Neural progenitor cell (in vitro differentiated cells): ENCODE measurements at regions not wholly inside any gene's neighbourhood (a gene's known extent, or its start where the extent isn't known, plus 50 kb on each side); places are given as distances from the start of the nearest gene placed in this dataset.

ENCODE experiments used
- DNase-seq: peaks from one replicate; pipeline ENCODE4 v3.0.0-alpha.2; 2016; ENCODE audit warnings: low spot score
- H2AFZ ChIP-seq: fragments of 200-600 bp; sonication (generic); replicated peaks from 2 replicates; pipeline ENCODE4 v1.6.1; 2016; ENCODE audit warnings: antibody characterized with exemption
- H3F3A ChIP-seq: fragments of 200-600 bp; sonication (generic); 2 replicates; pipeline ENCODE4 v1.6.1; 2016; ENCODE audit warnings: antibody characterized with exemption, low read depth
- H3K27ac ChIP-seq: fragments of 200-600 bp; sonication (generic); 2 replicates; pipeline ENCODE4 v1.5.1; 2016; ENCODE audit warnings: mild to moderate bottlenecking
- H3K27me3 ChIP-seq: fragments of 200-600 bp; sonication (generic); 2 replicates; pipeline ENCODE4 v1.6.1; 2016; ENCODE audit warnings: mild to moderate bottlenecking, moderate library complexity
- H3K36me3 ChIP-seq: fragments of 200-600 bp; sonication (generic); 2 replicates; pipeline ENCODE4 v1.5.1; 2016
- H3K4me1 ChIP-seq: fragments of 200-600 bp; sonication (generic); 2 replicates; pipeline ENCODE4 v1.6.1; 2016; ENCODE audit warnings: mixed run types
- H3K4me2 ChIP-seq: fragments of 200-600 bp; sonication (generic); 2 replicates; pipeline ENCODE4 v1.6.1; 2016
- H3K4me3 ChIP-seq: fragments of 200-600 bp; sonication (generic); 2 replicates; pipeline ENCODE4 v1.5.1; 2016
- H3K79me2 ChIP-seq: fragments of 200-600 bp; sonication (generic); 2 replicates; pipeline ENCODE4 v1.6.1; 2016; ENCODE audit warnings: low read depth
- H3K9ac ChIP-seq: fragments of 200-600 bp; sonication (generic); 2 replicates; pipeline ENCODE4 v1.6.1; 2016
- H3K9me3 ChIP-seq: fragments of 200-600 bp; sonication (generic); 2 replicates; pipeline ENCODE4 v1.5.1; 2016; ENCODE audit warnings: low read depth
- H4K20me1 ChIP-seq: fragments of 200-600 bp; sonication (generic); 2 replicates; pipeline ENCODE4 v1.6.1; 2016; ENCODE audit warnings: low read depth
- H3K27ac Mint-ChIP-seq: 3 replicates; pipeline ENCODE4 v1.8.0; 2021; ENCODE audit warnings: mixed read lengths
- H3K27me3 Mint-ChIP-seq: 2 replicates; pipeline ENCODE4 v1.8.0; 2022; ENCODE audit warnings: low read depth, mild to moderate bottlenecking, inconsistent platforms, moderate library complexity, mixed read lengths; ENCODE audit not compliant: insufficient read depth
- H3K36me3 Mint-ChIP-seq: 3 replicates; pipeline ENCODE4 v1.8.0; 2021; ENCODE audit warnings: mixed read lengths
- H3K4me1 Mint-ChIP-seq: 3 replicates; pipeline ENCODE4 v1.8.0; 2021; ENCODE audit warnings: mixed read lengths
- H3K4me3 Mint-ChIP-seq: 3 replicates; pipeline ENCODE4 v1.8.0; 2021; ENCODE audit warnings: mild to moderate bottlenecking, moderate library complexity, mixed read lengths
- H3K9me3 Mint-ChIP-seq: 3 replicates; pipeline ENCODE4 v1.8.0; 2020; ENCODE audit warnings: mixed read lengths
- EZH2 ChIP-seq: fragments of 200-600 bp; sonication (generic); IDR thresholded peaks from 2 replicates; pipeline ENCODE4 v1.6.1; 2017; ENCODE audit warnings: antibody characterized with exemption, mild to moderate bottlenecking, moderate library complexity
- EZH2phosphoT487 ChIP-seq: fragments of 200-600 bp; sonication (generic); IDR thresholded peaks from 2 replicates; pipeline ENCODE4 v1.6.1; 2017; ENCODE audit warnings: antibody characterized with exemption
- TF ChIP-seq, protein P1 (sequence below): fragments of 200-600 bp; sonication (generic); IDR thresholded peaks from 2 replicates; pipeline ENCODE4 v1.5.1; 2017; ENCODE audit warnings: antibody characterized with exemption, mild to moderate bottlenecking

GRCh38 chr14:53847881-53848280 is 108.7 kb downstream of the BMP4 start:
- DNase-seq, result no peak
- H3K4me1 ChIP-seq, result no peaks in the 10 kb centered on the region
- Mint-ChIP-seq H3K9me3 (no peaks in the 10 kb centered on the region), H3K4me3 (no peak overlapping the region), H3K27me3 (no peaks in the 10 kb centered on the region), H3K36me3 (no peaks in the 10 kb centered on the region), H3K4me1 (peaks cover 10% of the 10 kb centered on the region), H3K27ac (no peak overlapping the region)
- H4K20me1 ChIP-seq, result no peaks in the 10 kb centered on the region
- no peak overlapping the region for H3K27ac ChIP-seq
- H3K27me3 ChIP-seq, result no peaks in the 10 kb centered on the region
- no peaks in the 10 kb centered on the region for H3K79me2 ChIP-seq
- no peaks in the 10 kb centered on the region for H3F3A ChIP-seq
- no peak overlapping the region for H3K4me2 ChIP-seq
- H3K9me3 ChIP-seq, result no peaks in the 10 kb centered on the region
- TF ChIP-seq, protein P1, sequence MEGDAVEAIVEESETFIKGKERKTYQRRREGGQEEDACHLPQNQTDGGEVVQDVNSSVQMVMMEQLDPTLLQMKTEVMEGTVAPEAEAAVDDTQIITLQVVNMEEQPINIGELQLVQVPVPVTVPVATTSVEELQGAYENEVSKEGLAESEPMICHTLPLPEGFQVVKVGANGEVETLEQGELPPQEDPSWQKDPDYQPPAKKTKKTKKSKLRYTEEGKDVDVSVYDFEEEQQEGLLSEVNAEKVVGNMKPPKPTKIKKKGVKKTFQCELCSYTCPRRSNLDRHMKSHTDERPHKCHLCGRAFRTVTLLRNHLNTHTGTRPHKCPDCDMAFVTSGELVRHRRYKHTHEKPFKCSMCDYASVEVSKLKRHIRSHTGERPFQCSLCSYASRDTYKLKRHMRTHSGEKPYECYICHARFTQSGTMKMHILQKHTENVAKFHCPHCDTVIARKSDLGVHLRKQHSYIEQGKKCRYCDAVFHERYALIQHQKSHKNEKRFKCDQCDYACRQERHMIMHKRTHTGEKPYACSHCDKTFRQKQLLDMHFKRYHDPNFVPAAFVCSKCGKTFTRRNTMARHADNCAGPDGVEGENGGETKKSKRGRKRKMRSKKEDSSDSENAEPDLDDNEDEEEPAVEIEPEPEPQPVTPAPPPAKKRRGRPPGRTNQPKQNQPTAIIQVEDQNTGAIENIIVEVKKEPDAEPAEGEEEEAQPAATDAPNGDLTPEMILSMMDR, result no peak
- TF ChIP-seq EZH2, result no peak
- no peak for TF ChIP-seq EZH2phosphoT487
- H3K4me3 ChIP-seq, result no peak overlapping the region
- H3K36me3 ChIP-seq, result no peaks in the 10 kb centered on the region
- no peak overlapping the region for H2AFZ ChIP-seq
- no peak overlapping the region for H3K9ac ChIP-seq

DNA sequence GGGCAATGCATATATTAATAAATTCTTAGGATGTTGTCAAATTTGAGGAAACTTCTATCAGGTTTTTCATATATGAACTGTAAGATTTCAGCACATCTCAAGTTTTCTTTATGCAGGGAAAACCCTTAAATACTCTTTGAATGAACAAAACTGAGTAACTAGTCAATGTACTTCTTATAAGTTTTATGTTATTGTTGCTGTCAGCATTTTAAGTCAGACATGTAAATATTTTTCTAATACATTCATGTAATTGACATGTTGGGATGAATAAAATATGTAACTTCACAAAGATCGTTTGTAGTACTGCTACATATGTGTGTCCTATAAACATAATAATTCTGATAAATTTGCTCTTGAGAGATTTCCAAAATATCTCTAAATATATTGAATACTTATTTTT is 109.6 kb downstream of the BMP4 start:
- no peak overlapping the region for H3K4me3 Mint-ChIP-seq

GRCh38 chr14:53845813-53846693 is 110.6 kb downstream of the BMP4 start:
- H3K4me2 ChIP-seq, result no peak overlapping the region
- Mint-ChIP-seq H3K4me3 (no peak overlapping the region), H3K4me1 (peaks cover 8% of the 10 kb centered on the region), H3K27me3 (no peaks in the 10 kb centered on the region), H3K27ac (no peak overlapping the region), H3K36me3 (no peaks in the 10 kb centered on the region), H3K9me3 (no peaks in the 10 kb centered on the region)
- H3K27me3 ChIP-seq, result no peaks in the 10 kb centered on the region
- TF ChIP-seq, protein P1, result no peak
- no peak for TF ChIP-seq EZH2phosphoT487
- no peak for TF ChIP-seq EZH2
- no peaks in the 10 kb centered on the region for H4K20me1 ChIP-seq
- no peaks in the 10 kb centered on the region for H3K36me3 ChIP-seq
- no peak overlapping the region for H3K9ac ChIP-seq
- H3K4me3 ChIP-seq, result no peak overlapping the region
- no peaks in the 10 kb centered on the region for H3K9me3 ChIP-seq
- H2AFZ ChIP-seq, result no peak overlapping the region
- H3K79me2 ChIP-seq, result no peaks in the 10 kb centered on the region
- no peak for DNase-seq
- H3K4me1 ChIP-seq, result no peaks in the 10 kb centered on the region
- H3F3A ChIP-seq, result no peaks in the 10 kb centered on the region
- no peak overlapping the region for H3K27ac ChIP-seq

More for the DNA sequence above, 109.6 kb downstream of the BMP4 start:
- no peaks in the 10 kb centered on the region for H3K9me3 Mint-ChIP-seq
- no peaks in the 10 kb centered on the region for H3F3A ChIP-seq
- H3K36me3 Mint-ChIP-seq, result no peaks in the 10 kb centered on the region
- no peaks in the 10 kb centered on the region for H3K79me2 ChIP-seq
- no peaks in the 10 kb centered on the region for H3K27me3 ChIP-seq
- TF ChIP-seq EZH2phosphoT487 (no peak), EZH2 (no peak)
- TF ChIP-seq, protein P1, result no peak
- H4K20me1 ChIP-seq, result no peaks in the 10 kb centered on the region
- no peaks in the 10 kb centered on the region for H3K9me3 ChIP-seq
- no peak overlapping the region for H2AFZ ChIP-seq
- H3K4me2 ChIP-seq, result no peak overlapping the region
- H3K4me1 ChIP-seq, result no peaks in the 10 kb centered on the region
- no peak for DNase-seq
- H3K4me3 ChIP-seq, result no peak overlapping the region
- H3K9ac ChIP-seq, result no peak overlapping the region
- H3K36me3 ChIP-seq, result no peaks in the 10 kb centered on the region
- peaks cover 10% of the 10 kb centered on the region for H3K4me1 Mint-ChIP-seq
- H3K27ac ChIP-seq, result no peak overlapping the region
- H3K27me3 Mint-ChIP-seq, result no peaks in the 10 kb centered on the region
- H3K27ac Mint-ChIP-seq, result no peak overlapping the region
